TTC549 (cell line): ENCODE measurements at regions not wholly inside any gene's neighbourhood (a gene's known extent, or its start where the extent isn't known, plus 50 kb on each side); places are given as distances from the start of the nearest gene placed in this dataset.
"Not testable (repeated sequence)": the region's sequence is repeated elsewhere in the genome, so short reads cannot be mapped to it uniquely, and the experiment has no call there.

Experiments used
- FAIRE-seq: peaks from 2 replicates; lab custom pipeline; 2012; peaks lifted over from hg19 to GRCh38; lab: Jason Lieb, UNC

- FAIRE-seq, result no peak
These were observed 956.4 kb downstream of the AACS start for GRCh38 chr12:126021675-126022074.

GRCh38 chr12:126027825-126028224, 962.6 kb downstream of the AACS start:
- FAIRE-seq, result no peak

GRCh38 chr12:126030573-126030972, 965.3 kb downstream of the AACS start:
- no peak for FAIRE-seq

- FAIRE-seq, result no peak
These were observed 968.5 kb downstream of the AACS start for GRCh38 chr12:126033751-126034150.

GRCh38 chr12:126036348-126036747, 971.1 kb downstream of the AACS start:
- no peak for FAIRE-seq

GRCh38 chr12:126038434-126038833, 973.2 kb downstream of the AACS start:
- no peak for FAIRE-seq

GRCh38 chr12:126040307-126040706, 975.1 kb downstream of the AACS start:
- FAIRE-seq, result no peak

- FAIRE-seq, result no peak
These were observed 977.1 kb downstream of the AACS start for GRCh38 chr12:126042286-126042685.

GRCh38 chr12:126049501-126049900, 984.3 kb downstream of the AACS start:
- FAIRE-seq, result not testable (repeated sequence)

- no peak for FAIRE-seq
These were observed 986.4 kb downstream of the AACS start for GRCh38 chr12:126051611-126052107.

GRCh38 chr12:126055521-126055920, 990.3 kb downstream of the AACS start:
- no peak for FAIRE-seq

GRCh38 chr12:126061777-126062176, 996.5 kb downstream of the AACS start:
- FAIRE-seq, result no peak

- FAIRE-seq, result no peak
These were observed 998.8 kb downstream of the AACS start for GRCh38 chr12:126064028-126064427.

- no peak for FAIRE-seq
These were observed 1002.5 kb downstream of the AACS start for GRCh38 chr12:126067626-126068329.

- FAIRE-seq, result no peak
These were observed 1004.4 kb downstream of the AACS start for GRCh38 chr12:126069549-126070165.

GRCh38 chr12:126076515-126076914, 1011.3 kb downstream of the AACS start:
- FAIRE-seq, result no peak

- FAIRE-seq, result no peak
These were observed 1018.7 kb downstream of the AACS start for GRCh38 chr12:126083926-126084325.

GRCh38 chr12:126084480-126084879, 1019.2 kb downstream of the AACS start:
- no peak for FAIRE-seq

- no peak for FAIRE-seq
These were observed 1021.0 kb downstream of the AACS start for GRCh38 chr12:126086242-126086641.

- no peak for FAIRE-seq
These were observed 1022.5 kb downstream of the AACS start for GRCh38 chr12:126087692-126088091.

- FAIRE-seq, result no peak
These were observed 1028.7 kb downstream of the AACS start for GRCh38 chr12:126093908-126094307.

- no peak for FAIRE-seq
These were observed 1030.7 kb downstream of the AACS start for GRCh38 chr12:126095748-126096510.

- no peak for FAIRE-seq
These were observed 1041.5 kb downstream of the AACS start for GRCh38 chr12:126106706-126107105.
